GM19239 (cell line): ENCODE measurements at regions not wholly inside any gene's neighbourhood (a gene's known extent, or its start where the extent isn't known, plus 50 kb on each side); places are given as distances from the start of the nearest gene placed in this dataset.

Experiments
- DNase-seq: peaks from one replicate; pipeline ENCODE4 v3.0.0; 2011; ENCODE audit warnings: low spot score; ENCODE audit not compliant: insufficient read length
- FAIRE-seq: peaks from 2 replicates; lab custom pipeline; 2011; peaks lifted over from hg19 to GRCh38; lab: Jason Lieb, UNC

DNA sequence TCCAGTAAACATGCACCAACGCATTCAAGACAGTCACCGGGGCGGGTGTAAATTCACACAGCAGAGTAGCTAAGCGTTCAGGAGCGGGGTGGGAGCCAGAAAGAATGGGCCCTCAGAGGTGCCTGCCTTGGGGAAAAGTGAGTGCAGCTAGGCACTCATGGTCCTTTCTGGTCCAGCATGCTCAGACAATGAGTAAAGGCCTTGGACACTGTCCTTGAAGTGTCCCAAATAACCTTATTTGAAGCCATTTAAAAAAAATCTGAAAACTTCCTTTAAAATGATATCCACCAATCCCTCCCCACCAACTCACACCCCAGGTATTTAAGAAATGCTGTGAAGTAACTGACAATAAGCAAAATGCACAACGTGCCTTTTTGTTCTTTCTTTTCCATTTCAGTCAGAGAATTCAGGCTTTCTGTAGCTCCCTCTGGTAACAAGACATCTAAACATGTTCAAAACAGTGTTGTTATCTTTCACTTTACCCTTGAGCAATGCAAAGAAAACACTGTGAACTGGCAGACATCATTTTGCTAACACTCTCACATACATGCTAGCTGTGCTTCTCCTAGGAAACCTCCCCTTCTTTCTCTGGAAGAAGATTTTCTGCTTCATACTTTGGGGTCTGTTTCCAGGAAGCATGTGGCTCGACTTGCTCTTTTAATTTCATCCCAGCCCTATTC is 445.1 kb upstream of the SPRED2 start:
- DNase-seq (no peak), FAIRE-seq (no peak)

DNA sequence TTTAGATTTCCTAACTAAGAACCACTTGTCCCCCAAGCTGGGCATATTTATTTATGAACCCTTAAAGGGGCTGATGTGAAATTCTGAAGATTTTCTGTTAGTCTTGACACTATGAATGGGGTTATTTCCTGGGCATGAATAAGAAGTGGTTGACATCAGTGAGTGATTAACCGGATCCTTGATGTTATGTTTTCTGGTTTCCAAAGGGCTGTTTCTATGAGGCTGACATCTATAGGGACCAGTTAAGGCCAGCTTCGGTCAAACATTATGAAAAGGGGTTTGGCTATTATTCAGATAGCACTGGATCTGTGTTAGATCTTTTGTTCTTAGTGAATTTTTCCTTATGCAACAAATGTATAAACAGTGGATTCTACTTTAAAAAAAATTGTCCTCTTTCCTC is 443.7 kb upstream of the SPRED2 start:
- no peak for FAIRE-seq
- DNase-seq: no peak

DNA sequence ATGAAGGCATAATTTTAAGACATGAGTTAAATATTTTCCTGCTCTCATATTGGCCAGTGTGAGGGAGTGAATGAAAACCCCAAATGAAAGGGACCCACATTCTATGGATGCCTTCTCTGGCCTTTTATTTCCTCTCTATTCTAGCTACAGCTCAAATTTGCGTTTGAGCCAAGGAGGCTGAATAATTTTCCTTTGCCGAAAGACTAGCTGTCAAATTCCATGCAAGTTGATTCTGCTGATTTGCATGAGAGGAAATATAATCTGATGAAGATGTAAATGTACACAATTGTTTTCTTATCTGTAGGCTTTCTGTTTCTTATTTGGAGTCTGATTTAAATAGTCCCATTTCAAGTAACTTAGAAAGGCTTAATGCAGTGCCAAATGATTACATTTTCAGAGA is 438.4 kb upstream of the SPRED2 start:
- no peak for DNase-seq
- FAIRE-seq: no peak

DNA sequence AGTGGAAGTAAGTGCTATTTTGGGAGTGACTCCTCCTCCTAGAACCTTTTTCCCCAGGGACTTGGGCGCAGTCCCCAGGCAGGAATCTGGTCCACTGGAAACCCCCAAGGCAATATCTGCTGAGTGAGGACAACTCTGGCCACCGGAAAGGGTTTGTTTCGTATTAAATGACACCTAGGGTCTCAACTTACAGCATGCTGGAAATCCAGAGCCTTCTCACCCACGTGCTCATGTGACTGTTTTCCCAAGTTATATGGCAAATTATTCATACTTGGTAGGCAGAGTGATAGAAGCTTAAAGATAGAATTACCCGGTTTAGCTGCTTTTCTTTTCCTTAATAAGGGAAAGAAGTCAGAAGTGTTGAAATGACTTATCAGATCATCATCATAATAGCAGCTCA is 436.9 kb upstream of the SPRED2 start:
- FAIRE-seq (no peak), DNase-seq (no peak)

DNA sequence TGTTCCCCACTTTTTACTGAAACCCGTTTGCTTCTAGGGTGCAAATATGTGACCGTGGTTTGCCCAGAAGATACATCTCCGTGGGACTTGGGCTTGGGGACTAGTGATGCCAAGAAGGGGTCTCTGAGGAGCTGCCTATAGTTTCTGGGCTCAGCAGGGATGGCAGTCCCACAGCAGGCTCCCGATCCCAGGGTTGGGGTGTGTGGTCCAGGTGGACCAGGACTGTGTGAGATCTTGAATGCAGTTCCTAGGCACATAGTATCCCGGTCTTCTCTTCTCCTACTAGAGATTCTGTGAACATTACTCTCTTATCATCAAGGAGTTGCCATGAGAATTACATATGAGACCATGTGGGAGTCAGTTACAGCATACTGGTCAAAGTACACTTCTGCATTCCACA is 435.8 kb upstream of the SPRED2 start:
- DNase-seq: no peak
- no peak for FAIRE-seq

DNA sequence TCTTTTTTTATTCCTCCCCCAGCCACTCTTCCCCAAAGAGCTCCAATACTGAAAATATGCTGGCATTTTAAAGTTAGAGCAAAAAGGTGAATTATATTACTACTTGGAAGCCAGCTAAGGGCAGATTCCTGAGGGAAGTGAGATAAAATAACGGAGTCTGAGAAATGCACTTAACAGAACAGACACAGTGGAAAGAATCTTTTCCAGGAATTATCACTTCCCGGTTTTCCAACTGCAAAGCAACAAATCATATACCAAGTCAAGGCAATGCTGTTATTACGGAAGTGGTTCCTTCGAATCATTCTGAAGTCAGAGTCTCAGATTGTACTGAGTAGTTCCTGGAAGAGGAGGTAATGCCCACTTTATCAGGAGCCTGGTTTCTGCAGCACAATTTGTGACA is 435.0 kb upstream of the SPRED2 start:
- no peak for FAIRE-seq

DNA sequence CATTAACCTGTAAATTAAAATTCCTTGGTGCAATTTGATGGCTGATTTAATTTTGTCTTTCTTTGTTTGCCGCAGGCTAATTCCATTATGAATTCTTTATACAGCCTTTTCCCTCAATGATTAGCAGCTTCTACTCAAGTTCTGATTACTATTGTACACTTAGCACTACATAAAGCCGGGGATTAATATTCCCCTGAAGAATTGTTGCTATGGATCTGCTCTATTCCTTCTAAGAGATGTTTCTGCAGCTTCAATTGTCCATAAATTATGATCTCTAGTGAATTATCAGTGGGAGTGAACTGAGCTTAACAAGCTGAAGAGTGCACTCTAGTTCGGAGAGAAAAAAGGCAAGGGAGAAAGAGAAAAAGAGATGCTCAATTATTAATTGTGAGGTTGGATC is 433.7 kb upstream of the SPRED2 start:
- DNase-seq (no peak), FAIRE-seq (no peak)

More for the DNA sequence above, 435.0 kb upstream of the SPRED2 start:
- DNase-seq: no peak

DNA sequence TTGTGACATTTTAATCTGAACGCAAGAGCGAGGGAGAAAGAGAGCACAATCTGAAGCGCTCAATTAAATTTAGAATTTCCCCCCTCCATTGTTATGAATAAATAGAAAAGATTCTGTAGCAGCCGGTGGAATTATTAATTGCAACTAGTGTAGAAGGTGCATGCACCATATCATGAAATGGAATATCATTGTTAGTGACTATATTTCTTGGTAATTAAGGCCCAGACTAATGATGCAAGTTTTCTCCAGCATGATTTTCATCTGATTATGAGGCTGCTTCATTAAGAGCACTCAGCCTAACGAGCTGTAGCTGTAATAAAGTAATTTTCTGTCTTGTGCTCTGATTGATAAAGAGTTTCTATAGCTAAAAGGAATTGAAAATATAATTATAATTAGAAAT is 432.2 kb upstream of the SPRED2 start:
- DNase-seq (no peak), FAIRE-seq (no peak)

DNA sequence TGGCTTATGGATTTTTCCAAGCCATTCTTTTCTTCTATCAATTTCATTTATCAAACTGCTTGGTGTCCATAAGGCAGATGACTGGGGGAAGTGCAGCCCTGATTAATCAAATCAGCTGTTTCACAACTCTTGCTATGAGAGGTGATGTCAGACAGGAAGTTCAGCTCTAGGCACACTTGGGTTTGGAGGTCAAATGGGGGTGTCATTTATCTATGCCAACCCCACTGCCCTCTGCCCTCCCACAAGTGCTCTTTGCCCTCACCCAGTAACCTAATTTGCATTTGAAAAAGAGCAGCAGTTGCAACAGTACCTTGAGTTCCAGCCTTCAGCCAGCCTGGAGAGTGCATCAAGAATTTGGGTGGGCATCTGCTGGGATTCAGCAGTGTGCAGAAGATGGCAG is 431.3 kb upstream of the SPRED2 start:
- DNase-seq: no peak
- no peak for FAIRE-seq

DNA sequence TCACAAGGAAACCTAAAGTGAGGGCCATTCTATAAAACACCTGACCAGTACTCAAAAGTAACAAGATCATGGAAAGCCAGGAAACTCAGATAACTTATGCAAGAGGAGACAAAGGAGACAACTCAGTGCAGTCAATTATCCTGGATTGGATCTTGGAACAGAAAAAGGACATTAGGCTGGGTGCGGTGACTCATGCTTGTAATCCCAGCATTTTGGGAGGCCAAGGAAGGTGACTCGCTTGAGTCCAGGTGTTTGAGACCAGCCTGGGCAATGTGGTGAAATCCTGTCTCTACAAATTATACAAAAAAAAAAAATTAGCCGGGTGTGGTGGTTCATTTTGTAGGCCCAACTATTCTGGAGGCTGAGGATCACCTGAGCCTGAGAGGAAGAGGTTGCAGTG is 424.5 kb upstream of the SPRED2 start:
- FAIRE-seq (no peak), DNase-seq (no peak)

DNA sequence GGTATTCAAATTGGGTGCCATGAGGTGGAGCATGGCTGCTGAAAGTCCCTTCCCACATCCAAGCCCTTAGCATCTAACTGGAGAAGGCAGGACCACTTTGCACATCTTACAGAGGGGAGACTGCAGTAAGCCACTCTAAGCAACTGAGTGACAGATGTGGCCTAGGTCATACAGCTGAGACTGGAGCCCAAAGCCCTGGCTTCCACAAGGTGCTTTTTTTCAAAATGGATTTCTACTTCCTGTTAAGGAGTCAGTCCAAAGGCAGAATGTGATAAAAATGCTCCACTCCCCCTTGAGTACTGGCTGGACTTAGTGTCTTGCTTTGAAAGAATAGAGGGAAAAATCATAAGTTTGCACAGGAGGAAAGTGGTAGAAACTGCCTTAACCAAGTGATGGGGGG is 424.0 kb upstream of the SPRED2 start:
- FAIRE-seq (no peak), DNase-seq (no peak)

DNA sequence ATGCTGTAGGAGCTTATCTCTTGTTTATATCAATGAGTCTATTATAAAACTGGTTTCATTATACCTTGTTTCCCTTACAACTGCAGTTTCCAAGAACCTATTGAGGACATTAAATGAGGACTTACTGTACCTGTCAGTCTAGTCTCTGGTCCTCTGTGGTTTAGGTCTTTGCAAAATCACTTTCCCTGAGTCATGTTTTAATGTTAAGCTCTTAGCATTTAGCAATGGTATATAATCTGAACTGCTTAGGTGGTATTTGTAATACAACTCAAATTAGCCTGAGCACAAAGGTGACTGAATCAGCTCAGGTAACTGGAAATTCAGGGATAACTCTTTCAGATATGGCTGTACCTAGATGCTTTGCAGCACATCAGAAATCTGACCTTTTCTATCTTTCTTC is 418.3 kb upstream of the SPRED2 start:
- no peak for DNase-seq
- no peak for FAIRE-seq

DNA sequence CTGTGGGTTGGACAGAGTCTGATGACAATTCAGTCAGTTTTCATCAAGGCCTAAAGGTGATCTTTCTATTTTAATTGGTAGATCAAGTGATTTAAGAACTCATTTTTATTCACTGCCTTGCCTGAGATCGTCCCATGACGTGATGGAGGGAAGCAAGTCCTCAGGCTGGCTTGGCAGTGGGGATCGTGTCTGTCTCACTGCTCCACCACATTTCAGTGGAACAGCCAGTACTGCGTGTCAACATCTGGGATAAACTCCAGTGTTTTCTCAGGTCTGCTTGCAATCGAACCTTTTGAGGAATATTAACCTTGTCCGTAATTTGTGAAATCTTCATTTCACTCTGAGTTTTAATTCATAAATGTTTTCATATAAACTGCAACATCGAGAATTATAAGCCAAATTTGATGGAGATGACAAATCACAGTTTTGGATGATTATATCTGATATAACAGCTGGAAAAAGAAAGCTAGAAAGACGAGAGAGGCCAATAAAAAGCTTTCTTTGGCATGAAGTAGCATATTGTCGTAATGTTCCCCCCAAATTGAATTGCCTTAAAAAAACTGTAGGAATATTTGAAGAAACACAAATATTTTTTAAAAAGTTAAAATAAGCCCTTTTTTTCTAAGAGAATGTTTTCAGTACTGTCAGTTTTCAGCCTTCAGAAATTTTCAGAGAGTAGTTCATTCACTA is 414.7 kb upstream of the SPRED2 start:
- FAIRE-seq (no peak), DNase-seq (no peak)

DNA sequence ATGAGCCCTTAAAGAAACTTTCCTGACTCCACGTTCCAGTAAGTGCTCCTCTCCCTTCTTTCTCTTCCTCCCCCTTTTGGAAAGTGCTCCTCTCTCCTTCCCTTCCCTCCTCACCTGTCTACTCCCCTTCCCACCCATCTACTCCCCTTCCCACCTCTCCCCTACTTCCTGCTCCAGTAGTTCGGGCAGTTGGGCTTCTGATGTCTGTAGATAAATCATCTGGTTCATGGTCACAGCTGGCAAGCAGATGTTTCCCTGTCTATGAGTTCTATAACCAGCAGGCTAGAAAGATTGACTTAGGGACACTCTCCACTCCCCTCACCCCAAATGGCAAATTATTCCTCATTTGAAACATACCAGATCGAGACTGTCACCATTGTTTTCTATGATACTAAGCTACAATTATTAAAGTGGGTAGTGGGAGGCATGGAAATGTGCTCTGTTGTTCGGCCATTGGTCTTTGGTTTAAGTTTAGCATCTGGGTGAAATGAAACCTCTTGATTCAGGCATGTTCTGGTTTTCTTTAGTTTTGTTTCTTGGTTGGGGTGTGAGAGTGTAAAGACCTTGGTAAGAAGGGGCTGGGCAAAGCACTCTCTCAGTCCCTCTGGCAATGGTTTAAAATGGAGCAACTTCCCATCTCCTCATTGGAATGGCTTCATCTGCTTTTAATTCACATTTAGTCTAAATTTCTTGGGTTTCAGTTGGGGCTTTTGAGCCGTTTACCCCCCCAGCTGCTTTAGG is 413.2 kb upstream of the SPRED2 start:
- no peak for FAIRE-seq
- DNase-seq: no peak

DNA sequence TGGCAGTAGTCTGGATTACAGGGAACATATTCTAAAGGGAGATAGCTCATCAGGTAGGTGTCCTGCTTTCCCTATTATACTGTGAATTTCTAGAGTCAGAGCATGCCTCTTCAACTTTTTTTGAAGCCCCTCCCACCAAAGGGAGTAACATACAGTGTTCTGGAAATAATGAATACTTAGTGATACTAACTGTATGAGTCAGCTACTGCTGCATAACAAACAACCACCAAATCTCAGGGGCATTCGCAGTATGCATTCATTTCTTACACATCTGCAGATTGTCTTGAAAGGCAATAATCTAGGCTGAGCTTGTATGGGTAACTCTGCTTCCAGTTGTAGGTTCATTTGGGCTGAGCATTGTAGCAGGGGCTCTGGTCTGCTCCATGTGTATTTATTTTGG is 409.7 kb upstream of the SPRED2 start:
- FAIRE-seq (no peak), DNase-seq (no peak)

DNA sequence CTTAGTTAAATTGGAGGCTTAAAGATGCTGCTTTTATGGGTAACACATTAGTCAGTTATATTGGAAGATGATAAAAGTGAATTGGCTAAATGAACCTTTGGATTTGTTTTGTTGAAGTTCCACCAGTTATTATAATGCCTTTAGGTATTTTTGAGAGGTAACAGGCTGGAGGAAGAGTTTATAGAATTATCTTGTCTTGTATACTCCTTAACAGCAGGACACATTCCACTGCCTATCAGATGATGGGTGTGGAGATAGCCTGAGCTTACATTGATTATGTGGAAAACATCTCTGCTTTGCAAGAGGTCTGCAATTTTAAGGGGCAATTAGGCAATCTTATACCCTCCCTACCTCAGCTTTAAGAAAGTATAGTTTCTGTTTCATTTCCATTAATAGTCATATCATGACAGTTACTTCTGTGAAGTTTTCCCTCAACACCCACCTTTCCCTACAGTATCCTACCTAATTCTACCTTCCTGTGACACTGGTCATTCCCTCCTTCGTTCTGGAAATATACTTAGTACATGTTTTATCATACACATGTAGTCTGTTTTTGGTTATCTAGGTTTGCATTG is 403.7 kb upstream of the SPRED2 start:
- DNase-seq (no peak), FAIRE-seq (no peak)

DNA sequence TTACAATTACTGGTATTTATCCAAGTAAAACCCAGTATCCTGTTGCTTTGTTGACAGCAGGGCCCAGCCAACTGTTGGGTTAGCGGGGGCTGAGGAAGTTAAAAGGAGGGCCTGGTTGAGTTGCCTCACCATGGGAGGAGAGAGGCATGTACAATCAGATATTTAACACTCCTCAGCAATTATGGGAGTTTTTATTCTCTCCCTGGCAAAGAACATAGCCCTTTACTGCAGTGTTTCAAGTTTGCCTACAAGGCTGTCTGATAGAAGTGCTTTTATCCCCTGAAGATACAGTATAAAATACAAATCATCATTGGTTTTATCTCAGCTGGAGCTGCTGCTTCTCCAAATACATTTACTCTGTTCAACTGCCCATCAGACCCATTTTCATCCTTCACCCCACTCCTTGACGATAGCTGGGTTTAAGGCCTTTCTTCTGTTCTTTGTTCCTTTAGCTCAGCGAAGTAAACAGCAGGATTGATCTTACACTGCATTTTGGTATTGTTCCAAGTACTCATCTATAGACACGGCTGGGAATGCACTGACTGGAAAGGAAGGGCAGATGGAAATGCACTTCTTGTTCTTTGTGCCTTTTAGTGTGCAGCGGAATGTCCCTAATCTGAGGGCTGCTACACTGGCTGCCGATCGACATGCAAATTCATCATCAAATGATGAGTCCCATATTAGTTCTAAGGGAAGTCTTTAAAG is 402.5 kb upstream of the SPRED2 start:
- no peak for FAIRE-seq
- no peak for DNase-seq

DNA sequence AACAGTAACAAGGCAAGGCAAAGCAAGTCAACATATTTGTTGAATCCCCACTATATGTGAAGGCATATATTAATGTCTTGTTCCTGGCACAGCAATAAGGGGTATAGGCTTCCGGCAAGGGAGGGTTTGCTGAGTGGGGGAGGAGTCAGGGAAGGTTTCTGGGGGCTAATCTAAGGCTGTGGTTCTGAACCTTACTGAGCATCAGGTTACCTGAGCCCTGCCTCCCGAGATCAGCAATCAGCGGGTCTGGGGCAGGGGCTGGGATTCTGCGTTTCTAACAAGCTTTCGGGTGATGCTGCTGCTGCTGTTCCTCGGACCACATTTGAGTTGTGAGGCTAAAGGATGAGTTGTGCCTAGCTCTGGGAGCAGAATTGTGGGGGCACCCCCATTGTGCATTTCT is 401.7 kb upstream of the SPRED2 start:
- FAIRE-seq (no peak), DNase-seq (no peak)

DNA sequence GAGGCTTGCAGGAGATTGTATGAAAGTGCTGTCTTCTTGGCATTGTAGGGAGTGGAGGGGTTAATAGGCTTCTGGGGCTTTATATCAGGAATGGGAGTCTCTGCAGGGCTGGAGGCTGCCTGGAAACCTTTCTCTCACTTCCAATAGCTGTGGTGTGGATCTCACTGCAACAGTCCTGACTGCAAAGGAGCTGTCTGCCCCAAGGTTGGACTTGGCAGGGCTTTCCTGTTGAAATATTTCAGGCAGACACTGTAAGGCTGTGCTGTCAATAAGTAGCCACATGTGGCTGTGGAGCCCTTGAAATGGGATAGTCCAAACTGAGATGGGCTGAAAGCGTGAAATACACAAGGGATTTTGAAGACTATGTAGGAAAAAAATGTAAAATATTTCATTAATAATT is 399.1 kb upstream of the SPRED2 start:
- no peak for DNase-seq
- no peak for FAIRE-seq

DNA sequence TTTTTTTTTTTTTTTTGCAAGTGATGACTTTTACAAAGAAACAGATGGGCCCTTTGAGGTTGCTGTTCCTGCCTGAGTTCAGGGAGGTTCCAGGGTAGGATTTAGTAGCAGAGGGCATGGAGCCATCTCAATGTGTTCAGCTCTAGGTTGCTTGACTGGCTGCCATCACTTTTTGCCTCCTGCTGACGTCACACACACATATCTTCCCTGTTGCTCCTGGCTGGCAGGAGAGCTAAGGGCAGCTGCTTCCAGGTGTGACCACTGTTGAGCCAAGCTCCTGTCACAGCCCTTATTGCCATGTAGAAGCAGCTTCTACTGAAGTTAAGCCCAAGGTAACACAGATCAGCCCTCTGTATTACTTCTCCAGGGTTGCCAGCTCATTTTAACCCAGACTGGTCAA is 394.2 kb upstream of the SPRED2 start:
- no peak for FAIRE-seq
- DNase-seq: no peak

DNA sequence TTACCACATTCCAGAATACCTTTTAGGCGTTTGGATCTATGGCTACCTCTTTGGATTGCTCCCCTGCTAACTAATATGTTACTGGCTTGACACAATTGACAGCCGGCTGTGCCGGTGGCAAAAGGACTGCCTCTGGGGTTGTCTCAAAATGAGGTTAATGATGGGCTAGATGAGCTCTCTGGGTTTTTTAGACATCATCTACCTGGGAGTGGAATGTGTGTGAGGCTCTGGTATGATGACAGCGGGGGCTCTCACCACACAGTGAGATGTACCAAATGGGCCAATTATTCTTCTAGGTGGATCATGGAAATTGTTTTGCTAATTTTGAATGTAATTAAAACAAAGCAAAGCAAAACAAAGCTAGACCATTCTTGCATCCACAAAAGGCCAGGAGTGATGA is 391.1 kb upstream of the SPRED2 start:
- FAIRE-seq: no peak
- no peak for DNase-seq
